ENCODE measurements at regions not wholly inside any gene's neighbourhood (a gene's known extent, or its start where the extent isn't known, plus 50 kb on each side); places are given as distances from the start of the nearest gene placed in this dataset.

GRCh38 chr15:38996111-38996631 is 431.6 kb upstream of the RASGRP1 start:
- Histone ChIP-seq H4K20me1 (ENCODE audit: control insufficient read depth, insufficient read depth, low read depth, low read length) (no peaks in the 10 kb centered on the region), H3K4me1 (ENCODE audit: control insufficient read depth, low read length) (no peaks in the 10 kb centered on the region), H3K36me3 (ENCODE audit: control insufficient read depth, low read length) (no peaks in the 10 kb centered on the region), H3K9me3 (ENCODE audit: control insufficient read depth, insufficient read depth, low read length) (no peaks in the 10 kb centered on the region), H3F3A (ENCODE audit: control insufficient read depth, insufficient read depth) (no peaks in the 10 kb centered on the region), H3K27me3 (ENCODE audit: control insufficient read depth, low read length) (no peaks in the 10 kb centered on the region), H3K27ac (ENCODE audit: low read depth, low read length) (no peak overlapping the region), H3K9me2 (replicated peaks; ENCODE audit: control insufficient read depth, low read length) (no peaks in the 10 kb centered on the region), H3K4me3 (ENCODE audit: low read length) (no peak overlapping the region), H3K4me2 (ENCODE audit: low read length) (no peak overlapping the region), H3K79me2 (ENCODE audit: control insufficient read depth, low read length) (no peaks in the 10 kb centered on the region)
- TF ChIP-seq EZH2phosphoT487 (IDR thresholded peaks at IDR 0.05; ENCODE audit: borderline replicate concordance, low read length), result no peak
- TF ChIP-seq, protein P1, sequence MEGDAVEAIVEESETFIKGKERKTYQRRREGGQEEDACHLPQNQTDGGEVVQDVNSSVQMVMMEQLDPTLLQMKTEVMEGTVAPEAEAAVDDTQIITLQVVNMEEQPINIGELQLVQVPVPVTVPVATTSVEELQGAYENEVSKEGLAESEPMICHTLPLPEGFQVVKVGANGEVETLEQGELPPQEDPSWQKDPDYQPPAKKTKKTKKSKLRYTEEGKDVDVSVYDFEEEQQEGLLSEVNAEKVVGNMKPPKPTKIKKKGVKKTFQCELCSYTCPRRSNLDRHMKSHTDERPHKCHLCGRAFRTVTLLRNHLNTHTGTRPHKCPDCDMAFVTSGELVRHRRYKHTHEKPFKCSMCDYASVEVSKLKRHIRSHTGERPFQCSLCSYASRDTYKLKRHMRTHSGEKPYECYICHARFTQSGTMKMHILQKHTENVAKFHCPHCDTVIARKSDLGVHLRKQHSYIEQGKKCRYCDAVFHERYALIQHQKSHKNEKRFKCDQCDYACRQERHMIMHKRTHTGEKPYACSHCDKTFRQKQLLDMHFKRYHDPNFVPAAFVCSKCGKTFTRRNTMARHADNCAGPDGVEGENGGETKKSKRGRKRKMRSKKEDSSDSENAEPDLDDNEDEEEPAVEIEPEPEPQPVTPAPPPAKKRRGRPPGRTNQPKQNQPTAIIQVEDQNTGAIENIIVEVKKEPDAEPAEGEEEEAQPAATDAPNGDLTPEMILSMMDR (IDR thresholded peaks at IDR 0.05; ENCODE audit: low read depth, low read length, poor library complexity, severe bottlenecking), result no peak

- H3F3A ChIP-seq (ENCODE audit: control insufficient read depth, insufficient read depth), result no peaks in the 10 kb centered on the region
- H3K9me3 ChIP-seq (ENCODE audit: control insufficient read depth, insufficient read depth, low read length), result no peaks in the 10 kb centered on the region
- H3K9me2 ChIP-seq (replicated peaks; ENCODE audit: control insufficient read depth, low read length), result no peaks in the 10 kb centered on the region
- H3K27me3 ChIP-seq (ENCODE audit: control insufficient read depth, low read length), result no peaks in the 10 kb centered on the region
- no peaks in the 10 kb centered on the region for H3K4me1 ChIP-seq (ENCODE audit: control insufficient read depth, low read length)
- H3K36me3 ChIP-seq (ENCODE audit: control insufficient read depth, low read length), result no peaks in the 10 kb centered on the region
- H3K4me3 ChIP-seq (ENCODE audit: low read length), result no peak overlapping the region
- H4K20me1 ChIP-seq (ENCODE audit: control insufficient read depth, insufficient read depth, low read depth, low read length), result no peaks in the 10 kb centered on the region
- H3K27ac ChIP-seq (ENCODE audit: low read depth, low read length), result no peak overlapping the region
- H3K4me2 ChIP-seq (ENCODE audit: low read length), result no peak overlapping the region
- H3K79me2 ChIP-seq (ENCODE audit: control insufficient read depth, low read length), result no peaks in the 10 kb centered on the region
- TF ChIP-seq, protein P1 (IDR thresholded peaks at IDR 0.05; ENCODE audit: low read depth, low read length, poor library complexity, severe bottlenecking), result no peak
- TF ChIP-seq EZH2phosphoT487 (IDR thresholded peaks at IDR 0.05; ENCODE audit: borderline replicate concordance, low read length), result no peak
These were observed 433.2 kb upstream of the RASGRP1 start for GRCh38 chr15:38997841-38998240.

- Histone ChIP-seq H3K9me3 (ENCODE audit: control insufficient read depth, insufficient read depth, low read length) (no peaks in the 10 kb centered on the region), H3K27ac (ENCODE audit: low read depth, low read length) (no peak overlapping the region), H3K4me2 (ENCODE audit: low read length) (no peak overlapping the region), H3K9me2 (replicated peaks; ENCODE audit: control insufficient read depth, low read length) (no peaks in the 10 kb centered on the region), H3F3A (ENCODE audit: control insufficient read depth, insufficient read depth) (no peaks in the 10 kb centered on the region), H4K20me1 (ENCODE audit: control insufficient read depth, insufficient read depth, low read depth, low read length) (no peaks in the 10 kb centered on the region), H3K27me3 (ENCODE audit: control insufficient read depth, low read length) (no peaks in the 10 kb centered on the region), H3K4me3 (ENCODE audit: low read length) (no peak overlapping the region), H3K4me1 (ENCODE audit: control insufficient read depth, low read length) (no peaks in the 10 kb centered on the region), H3K79me2 (ENCODE audit: control insufficient read depth, low read length) (no peaks in the 10 kb centered on the region), H3K36me3 (ENCODE audit: control insufficient read depth, low read length) (no peaks in the 10 kb centered on the region)
- TF ChIP-seq EZH2phosphoT487 (IDR thresholded peaks at IDR 0.05; ENCODE audit: borderline replicate concordance, low read length), result no peak
- TF ChIP-seq, protein P1 (IDR thresholded peaks at IDR 0.05; ENCODE audit: low read depth, low read length, poor library complexity, severe bottlenecking), result no peak
These were observed 435.6 kb upstream of the RASGRP1 start for GRCh38 chr15:39000008-39000734.
